Activated CD4-positive, alpha-beta T cell treated with anti-CD3 and anti-CD28 coated beads, Interleukin-2, amount 10 ng/mL, durations not matched to agents 24 days and 14 days (primary cell): ENCODE measurements at regions not wholly inside any gene's neighbourhood (a gene's known extent, or its start where the extent isn't known, plus 50 kb on each side); places are given as distances from the start of the nearest gene placed in this dataset.

Experiments
- DNase-seq: peaks from one replicate; pipeline ENCODE4 v3.0.0; 2022
- H3K27ac Mint-ChIP-seq: one replicate; pipeline ENCODE4 v1.8.0; 2022; ENCODE audit warnings: mild to moderate bottlenecking, mixed read lengths
- H3K27me3 Mint-ChIP-seq: one replicate; pipeline ENCODE4 v1.8.0; 2022; ENCODE audit warnings: mixed read lengths
- H3K36me3 Mint-ChIP-seq: one replicate; pipeline ENCODE4 v1.8.0; 2022; ENCODE audit warnings: low read depth, mild to moderate bottlenecking, mixed read lengths
- H3K4me1 Mint-ChIP-seq: one replicate; pipeline ENCODE4 v1.8.0; 2021; ENCODE audit warnings: mixed read lengths
- H3K4me3 Mint-ChIP-seq: one replicate; pipeline ENCODE4 v1.8.0; 2022; ENCODE audit warnings: mild to moderate bottlenecking, moderate library complexity, mixed read lengths
- H3K9me3 Mint-ChIP-seq: one replicate; pipeline ENCODE4 v1.8.0; 2021; ENCODE audit warnings: mixed read lengths
- intact Hi-C: fragments of 100-400 bp; cut with micrococcal nuclease; formaldehyde crosslinking; loops from one replicate; pipeline ENCODE4 v1.15.1; 2023

GRCh38 chr1:80751204-80751603, 1049.5 kb upstream of the ADGRL2 start:
- Mint-ChIP-seq H3K27ac (no peak overlapping the region), H3K4me1 (no peaks in the 10 kb centered on the region), H3K27me3 (no peaks in the 10 kb centered on the region), H3K36me3 (no peaks in the 10 kb centered on the region), H3K4me3 (no peak overlapping the region), H3K9me3 (no peaks in the 10 kb centered on the region)
- intact Hi-C loops, result no loop called here
- DNase-seq, result no peak

- Mint-ChIP-seq H3K9me3 (peaks cover 8% of the 10 kb centered on the region), H3K36me3 (no peaks in the 10 kb centered on the region), H3K27me3 (no peaks in the 10 kb centered on the region), H3K27ac (no peak overlapping the region), H3K4me3 (no peak overlapping the region), H3K4me1 (no peaks in the 10 kb centered on the region)
- no peak for DNase-seq
- intact Hi-C loops, result no loop called here
Measured at GRCh38 chr1:80731241-80731894, 1069.4 kb upstream of the ADGRL2 start.

GRCh38 chr1:80722611-80723010, 1078.1 kb upstream of the ADGRL2 start:
- H3K4me1 Mint-ChIP-seq, result no peaks in the 10 kb centered on the region
- no peak for DNase-seq
- H3K27me3 Mint-ChIP-seq, result no peaks in the 10 kb centered on the region
- no peak overlapping the region for H3K27ac Mint-ChIP-seq
- H3K4me3 Mint-ChIP-seq, result no peak overlapping the region
- H3K36me3 Mint-ChIP-seq, result no peaks in the 10 kb centered on the region
- H3K9me3 Mint-ChIP-seq, result no peaks in the 10 kb centered on the region
- intact Hi-C loops, result no loop called here

- H3K36me3 Mint-ChIP-seq, result no peaks in the 10 kb centered on the region
- no peaks in the 10 kb centered on the region for H3K4me1 Mint-ChIP-seq
- no peaks in the 10 kb centered on the region for H3K9me3 Mint-ChIP-seq
- no peak overlapping the region for H3K4me3 Mint-ChIP-seq
- intact Hi-C loops, result no loop called here
- H3K27me3 Mint-ChIP-seq, result no peaks in the 10 kb centered on the region
- no peak for DNase-seq
- no peak overlapping the region for H3K27ac Mint-ChIP-seq
Measured at GRCh38 chr1:80706526-80706925, 1094.2 kb upstream of the ADGRL2 start.

- Mint-ChIP-seq H3K4me1 (no peaks in the 10 kb centered on the region), H3K36me3 (no peaks in the 10 kb centered on the region), H3K9me3 (no peaks in the 10 kb centered on the region), H3K4me3 (no peak overlapping the region), H3K27me3 (no peaks in the 10 kb centered on the region), H3K27ac (no peak overlapping the region)
- intact Hi-C loops, result no loop called here
- no peak for DNase-seq
Measured at GRCh38 chr1:80678438-80678837, 1122.3 kb upstream of the ADGRL2 start.

GRCh38 chr1:80675454-80675853, 1125.3 kb upstream of the ADGRL2 start:
- Mint-ChIP-seq H3K36me3 (no peaks in the 10 kb centered on the region), H3K27me3 (no peaks in the 10 kb centered on the region), H3K27ac (no peak overlapping the region), H3K9me3 (no peaks in the 10 kb centered on the region), H3K4me1 (no peaks in the 10 kb centered on the region), H3K4me3 (no peak overlapping the region)
- no peak for DNase-seq
- intact Hi-C loops, result no loop called here

GRCh38 chr1:80673935-80674597, 1126.7 kb upstream of the ADGRL2 start:
- Mint-ChIP-seq H3K4me3 (no peak overlapping the region), H3K36me3 (no peaks in the 10 kb centered on the region), H3K4me1 (no peaks in the 10 kb centered on the region), H3K27ac (no peak overlapping the region), H3K27me3 (no peaks in the 10 kb centered on the region), H3K9me3 (no peaks in the 10 kb centered on the region)
- no peak for DNase-seq
- intact Hi-C loops, result no loop called here

- H3K9me3 Mint-ChIP-seq, result no peaks in the 10 kb centered on the region
- H3K4me1 Mint-ChIP-seq, result no peaks in the 10 kb centered on the region
- H3K36me3 Mint-ChIP-seq, result no peaks in the 10 kb centered on the region
- H3K4me3 Mint-ChIP-seq, result no peak overlapping the region
- DNase-seq, result no peak
- intact Hi-C loops, result no loop called here
- H3K27ac Mint-ChIP-seq, result no peak overlapping the region
- no peaks in the 10 kb centered on the region for H3K27me3 Mint-ChIP-seq
Measured at GRCh38 chr1:80668372-80668771, 1132.4 kb upstream of the ADGRL2 start.

GRCh38 chr1:80666073-80666472, 1134.7 kb upstream of the ADGRL2 start:
- Mint-ChIP-seq H3K27me3 (no peaks in the 10 kb centered on the region), H3K4me3 (no peak overlapping the region), H3K36me3 (no peaks in the 10 kb centered on the region), H3K9me3 (no peaks in the 10 kb centered on the region), H3K27ac (no peak overlapping the region), H3K4me1 (no peaks in the 10 kb centered on the region)
- DNase-seq, result no peak
- intact Hi-C loops, result no loop called here

GRCh38 chr1:80659161-80659560, 1141.6 kb upstream of the ADGRL2 start:
- intact Hi-C loops, result no loop called here
- no peak overlapping the region for H3K4me3 Mint-ChIP-seq
- DNase-seq, result no peak
- H3K36me3 Mint-ChIP-seq, result no peaks in the 10 kb centered on the region
- no peaks in the 10 kb centered on the region for H3K27me3 Mint-ChIP-seq
- no peak overlapping the region for H3K27ac Mint-ChIP-seq
- H3K9me3 Mint-ChIP-seq, result no peaks in the 10 kb centered on the region
- H3K4me1 Mint-ChIP-seq, result no peaks in the 10 kb centered on the region

GRCh38 chr1:80657707-80658106, 1143.0 kb upstream of the ADGRL2 start:
- Mint-ChIP-seq H3K27ac (no peak overlapping the region), H3K4me1 (no peaks in the 10 kb centered on the region), H3K36me3 (no peaks in the 10 kb centered on the region), H3K4me3 (no peak overlapping the region), H3K27me3 (no peaks in the 10 kb centered on the region), H3K9me3 (no peaks in the 10 kb centered on the region)
- no peak for DNase-seq
- intact Hi-C loops, result no loop called here

- no peak overlapping the region for H3K27ac Mint-ChIP-seq
- no peak for DNase-seq
- H3K9me3 Mint-ChIP-seq, result no peaks in the 10 kb centered on the region
- H3K4me3 Mint-ChIP-seq, result no peak overlapping the region
- intact Hi-C loops, result no loop called here
- H3K4me1 Mint-ChIP-seq, result no peaks in the 10 kb centered on the region
- no peaks in the 10 kb centered on the region for H3K36me3 Mint-ChIP-seq
- H3K27me3 Mint-ChIP-seq, result no peaks in the 10 kb centered on the region
Measured at GRCh38 chr1:80657044-80657643, 1143.6 kb upstream of the ADGRL2 start.

GRCh38 chr1:80656641-80657040, 1144.1 kb upstream of the ADGRL2 start:
- no peaks in the 10 kb centered on the region for H3K36me3 Mint-ChIP-seq
- intact Hi-C loops, result no loop called here
- no peak for DNase-seq
- H3K27me3 Mint-ChIP-seq, result no peaks in the 10 kb centered on the region
- no peak overlapping the region for H3K4me3 Mint-ChIP-seq
- H3K9me3 Mint-ChIP-seq, result no peaks in the 10 kb centered on the region
- no peaks in the 10 kb centered on the region for H3K4me1 Mint-ChIP-seq
- no peak overlapping the region for H3K27ac Mint-ChIP-seq

GRCh38 chr1:80656014-80656636, 1144.6 kb upstream of the ADGRL2 start:
- H3K36me3 Mint-ChIP-seq, result no peaks in the 10 kb centered on the region
- no peak overlapping the region for H3K27ac Mint-ChIP-seq
- H3K9me3 Mint-ChIP-seq, result no peaks in the 10 kb centered on the region
- intact Hi-C loops, result no loop called here
- no peaks in the 10 kb centered on the region for H3K27me3 Mint-ChIP-seq
- H3K4me1 Mint-ChIP-seq, result no peaks in the 10 kb centered on the region
- no peak for DNase-seq
- no peak overlapping the region for H3K4me3 Mint-ChIP-seq
